DND-41 (cell line): ENCODE measurements at regions not wholly inside any gene's neighbourhood (a gene's known extent, or its start where the extent isn't known, plus 50 kb on each side); places are given as distances from the start of the nearest gene placed in this dataset.

Experiments
- ATAC-seq: fragments of 200-7000 bp; cut with Tn5 transposase; 3 replicates; pipeline ENCODE4 v1.9.1; 2021; ENCODE audit warnings: low read depth; ENCODE audit not compliant: insufficient read depth
- DNase-seq: peaks from one replicate; pipeline ENCODE4 v3.0.0-alpha.2; 2020
- H2AFZ ChIP-seq: 2 replicates; pipeline ENCODE4 v1.6.0; 2012; ENCODE audit warnings: low read depth, low read length
- H3K27ac ChIP-seq: 2 replicates; pipeline ENCODE4 v1.5.1; 2012; ENCODE audit warnings: low read length, inconsistent platforms
- H3K27me3 ChIP-seq: fragments of 200-600 bp; sonication (generic); 2 replicates; pipeline ENCODE4 v1.6.0; 2012; ENCODE audit warnings: low read length, mild to moderate bottlenecking, inconsistent platforms; ENCODE audit not compliant: insufficient read depth, poor library complexity
- H3K36me3 ChIP-seq: 2 replicates; pipeline ENCODE4 v1.5.1; 2012; ENCODE audit warnings: low read length, inconsistent platforms; ENCODE audit not compliant: insufficient read depth
- H3K4me1 ChIP-seq: 2 replicates; pipeline ENCODE4 v1.5.1; 2012; ENCODE audit warnings: mild to moderate bottlenecking, low read length; ENCODE audit not compliant: insufficient read depth
- H3K4me2 ChIP-seq: 2 replicates; pipeline ENCODE4 v1.6.0; 2012; ENCODE audit warnings: mild to moderate bottlenecking, moderate library complexity, low read length, inconsistent platforms; ENCODE audit not compliant: insufficient read depth
- H3K4me3 ChIP-seq, 2 experiments: fragments of 200-600 bp in 1 of 2; shearing (Covaris generic) in 1 of 2; 2 replicates each; pipeline ENCODE4 v1.5.1; 2012 to 2016; ENCODE audit warnings: inconsistent platforms in 2 of 2, low read length in 2 of 2, mild to moderate bottlenecking in 2 of 2, low read depth in 1 of 2, moderate library complexity in 1 of 2
- H3K79me2 ChIP-seq: 2 replicates; pipeline ENCODE4 v1.6.0; 2012; ENCODE audit warnings: low read length, inconsistent platforms; ENCODE audit not compliant: insufficient read depth
- H3K9ac ChIP-seq: 2 replicates; pipeline ENCODE4 v1.6.0; 2012; ENCODE audit warnings: low read depth, mild to moderate bottlenecking, inconsistent platforms, low read length, moderate library complexity
- H3K9me3 ChIP-seq: 2 replicates; pipeline ENCODE4 v1.5.1; 2012; ENCODE audit warnings: low read length, moderate library complexity, mild to moderate bottlenecking, inconsistent platforms; ENCODE audit not compliant: insufficient read depth, severe bottlenecking
- H4K20me1 ChIP-seq: 2 replicates; pipeline ENCODE4 v1.6.0; 2012; ENCODE audit warnings: low read length; ENCODE audit not compliant: insufficient read depth
- CTCF ChIP-seq: IDR thresholded peaks from 2 replicates; pipeline ENCODE4 v1.5.1; 2012; ENCODE audit warnings: borderline replicate concordance, low read length, moderate library complexity, mild to moderate bottlenecking; ENCODE audit not compliant: poor library complexity, severe bottlenecking; ENCODE audit errors: extremely low read depth
- EZH2 ChIP-seq: IDR thresholded peaks from 3 replicates; pipeline ENCODE4 v1.6.1; 2012; ENCODE audit warnings: borderline replicate concordance, low read depth, mild to moderate bottlenecking, moderate library complexity, low read length, inconsistent platforms; ENCODE audit not compliant: severe bottlenecking

- no peaks in the 10 kb centered on the region for H3K36me3 ChIP-seq
- ATAC-seq, result no peak
- DNase-seq, result no peak
- no peaks in the 10 kb centered on the region for H3K27me3 ChIP-seq
- H3K27ac ChIP-seq, result no peak overlapping the region
- no peaks in the 10 kb centered on the region for H3K9me3 ChIP-seq
- no peaks in the 10 kb centered on the region for H4K20me1 ChIP-seq
- no peaks in the 10 kb centered on the region for H3K4me1 ChIP-seq
- no peak overlapping the region for H3K4me2 ChIP-seq
- TF ChIP-seq EZH2, result no peak
- no peak for TF ChIP-seq CTCF
- no peak overlapping the region for H3K9ac ChIP-seq
- no peaks in the 10 kb centered on the region for H3K79me2 ChIP-seq
- H2AFZ ChIP-seq, result no peak overlapping the region
- no peak overlapping the region for H3K4me3 ChIP-seq
Observed at GRCh38 chr2:122595065-122595464, 839.6 kb downstream of the TSN start.

GRCh38 chr2:122596598-122596997, 841.1 kb downstream of the TSN start:
- H3K36me3 ChIP-seq, result no peaks in the 10 kb centered on the region
- no peak overlapping the region for H3K4me2 ChIP-seq
- H3K27ac ChIP-seq, result no peak overlapping the region
- no peak overlapping the region for H3K4me3 ChIP-seq
- H3K4me1 ChIP-seq, result no peaks in the 10 kb centered on the region
- no peak overlapping the region for H2AFZ ChIP-seq
- H3K9ac ChIP-seq, result no peak overlapping the region
- no peak for TF ChIP-seq CTCF
- no peak for TF ChIP-seq EZH2
- H3K9me3 ChIP-seq, result no peaks in the 10 kb centered on the region
- no peaks in the 10 kb centered on the region for H3K79me2 ChIP-seq
- no peaks in the 10 kb centered on the region for H3K27me3 ChIP-seq
- ATAC-seq (no peak), DNase-seq (no peak)
- no peaks in the 10 kb centered on the region for H4K20me1 ChIP-seq

- ATAC-seq (no peak), DNase-seq (no peak)
- Histone ChIP-seq H2AFZ (no peak overlapping the region), H3K4me3 (no peak overlapping the region), H3K79me2 (no peaks in the 10 kb centered on the region), H3K27me3 (no peaks in the 10 kb centered on the region), H3K9me3 (no peaks in the 10 kb centered on the region), H3K27ac (no peak overlapping the region), H3K4me1 (no peaks in the 10 kb centered on the region), H3K36me3 (no peaks in the 10 kb centered on the region), H3K4me2 (no peak overlapping the region), H4K20me1 (no peaks in the 10 kb centered on the region), H3K9ac (no peak overlapping the region)
- no peak for TF ChIP-seq EZH2
- TF ChIP-seq CTCF, result no peak
Observed at GRCh38 chr2:122598784-122599183, 843.3 kb downstream of the TSN start.
